ENCODE measurements at regions not wholly inside any gene's neighbourhood (a gene's known extent, or its start where the extent isn't known, plus 50 kb on each side); places are given as distances from the start of the nearest gene placed in this dataset.
"Not testable (repeated sequence)": the region's sequence is repeated elsewhere in the genome, so short reads cannot be mapped to it uniquely, and the experiment has no call there.

- DNase-seq, result no peak
Observed at GRCh38 chr21:35982717-35983116, 77.6 kb downstream of the SETD4 start.

DNA sequence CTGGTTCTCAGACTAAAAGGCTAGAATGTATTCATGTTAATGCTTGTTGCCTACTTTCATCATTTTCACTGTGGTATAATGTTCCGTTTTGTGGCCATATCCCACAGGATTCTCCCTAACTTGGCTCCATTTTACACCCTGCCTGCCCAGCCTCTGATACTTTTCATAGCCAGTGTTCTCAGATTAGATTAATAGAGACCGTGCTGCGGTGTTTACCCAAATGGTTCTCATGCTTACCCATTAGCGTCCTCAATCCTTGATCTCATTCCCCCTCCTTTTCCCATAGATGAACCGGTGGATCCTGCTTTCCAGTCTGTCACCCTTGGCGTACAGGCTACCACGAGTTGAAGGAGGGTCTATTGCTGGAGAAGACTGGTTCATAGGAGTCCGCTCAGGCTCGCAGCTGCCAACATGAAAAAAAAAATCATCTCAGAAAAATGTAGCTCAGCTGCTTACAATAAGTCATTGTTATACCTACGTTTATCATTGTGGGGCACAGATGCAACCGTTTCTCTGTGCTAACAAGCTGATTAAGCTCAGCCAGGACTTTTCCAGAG lies 78.7 kb downstream of the SETD4 start:
- no peak for DNase-seq

DNA sequence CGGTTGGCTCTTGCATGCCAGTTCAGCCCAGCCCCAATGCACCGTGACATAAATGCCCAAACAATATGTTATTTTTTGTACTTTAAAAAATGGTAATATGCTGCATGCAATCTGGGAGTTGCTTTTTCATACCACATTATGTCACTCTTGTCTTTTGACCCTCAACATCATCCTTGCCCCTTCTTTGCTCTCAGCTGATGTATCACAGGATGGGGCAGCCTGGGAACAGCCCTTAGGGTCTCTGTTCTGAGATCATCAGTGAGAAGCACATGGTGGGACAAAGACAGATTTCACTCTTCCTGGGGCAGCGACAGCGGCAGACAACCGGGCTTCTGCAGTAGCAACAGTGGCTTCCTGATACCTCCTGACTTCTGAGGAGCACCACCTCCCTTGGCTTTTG lies 79.5 kb downstream of the SETD4 start:
- no peak for DNase-seq

- not testable (repeated sequence) for DNase-seq
Observed at GRCh38 chr21:35977860-35978259, 82.5 kb downstream of the SETD4 start.

DNA sequence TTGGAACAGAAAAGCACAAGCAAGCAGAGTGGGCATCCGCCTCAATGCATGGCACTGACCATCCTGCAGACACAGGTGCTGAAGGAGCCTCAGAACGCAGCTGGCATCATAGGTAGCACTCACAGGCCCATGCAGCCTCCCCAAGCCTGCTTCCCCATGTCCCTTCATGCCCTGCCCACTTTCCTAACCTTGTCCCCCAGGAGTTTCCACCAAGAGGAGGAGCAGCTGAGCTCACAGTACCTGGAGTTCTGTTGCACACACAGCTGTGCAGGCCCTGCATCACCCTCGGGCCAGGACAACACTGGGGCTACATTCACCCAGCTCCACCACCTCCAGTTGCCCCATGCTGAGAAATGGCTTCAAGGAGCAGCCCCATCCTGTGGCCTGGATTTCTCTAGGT lies 83.4 kb downstream of the SETD4 start:
- DNase-seq, result no peak

GRCh38 chr21:35976481-35976880 lies 83.8 kb downstream of the SETD4 start:
- no peak for DNase-seq

GRCh38 chr21:35974775-35975174 lies 85.6 kb downstream of the SETD4 start:
- DNase-seq, result no peak

DNA sequence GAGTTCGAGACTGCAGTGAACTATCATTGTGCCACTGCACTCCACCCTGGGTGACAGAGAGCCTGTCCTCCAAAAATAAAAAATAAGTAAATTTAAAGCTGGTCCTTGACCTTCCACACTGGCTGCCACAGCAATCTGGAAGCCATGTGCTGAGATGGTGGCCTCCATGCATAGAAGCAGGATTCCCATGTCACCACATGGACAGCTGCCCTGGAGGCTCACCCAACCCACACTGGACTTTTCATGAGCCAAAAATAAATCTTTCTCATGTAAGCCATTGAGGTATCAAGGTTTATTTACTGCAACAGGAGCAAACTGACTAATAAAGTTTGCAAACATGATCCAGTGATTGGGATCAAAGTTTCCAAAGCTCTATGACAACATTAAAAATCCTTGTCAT lies 88.5 kb downstream of the SETD4 start:
- no peak for DNase-seq

DNA sequence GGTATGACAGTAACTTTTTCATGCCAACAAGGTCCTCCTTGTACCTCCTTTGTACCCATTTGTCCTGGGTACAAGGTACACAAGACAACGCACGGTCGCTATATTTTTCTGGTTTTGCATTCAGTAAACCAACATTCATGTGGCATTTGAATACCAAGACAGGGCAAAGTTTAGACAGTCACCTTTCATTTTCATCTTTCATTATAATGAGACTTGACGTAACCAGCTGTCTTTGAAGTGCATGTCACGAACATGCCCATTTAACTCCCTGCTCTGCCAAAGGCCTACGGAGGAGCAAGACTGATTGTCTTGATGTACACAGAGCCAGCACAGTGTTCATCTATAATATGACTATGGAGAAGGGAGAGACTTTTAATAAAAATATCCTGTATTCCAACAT lies 91.0 kb downstream of the SETD4 start:
- no peak for DNase-seq

DNA sequence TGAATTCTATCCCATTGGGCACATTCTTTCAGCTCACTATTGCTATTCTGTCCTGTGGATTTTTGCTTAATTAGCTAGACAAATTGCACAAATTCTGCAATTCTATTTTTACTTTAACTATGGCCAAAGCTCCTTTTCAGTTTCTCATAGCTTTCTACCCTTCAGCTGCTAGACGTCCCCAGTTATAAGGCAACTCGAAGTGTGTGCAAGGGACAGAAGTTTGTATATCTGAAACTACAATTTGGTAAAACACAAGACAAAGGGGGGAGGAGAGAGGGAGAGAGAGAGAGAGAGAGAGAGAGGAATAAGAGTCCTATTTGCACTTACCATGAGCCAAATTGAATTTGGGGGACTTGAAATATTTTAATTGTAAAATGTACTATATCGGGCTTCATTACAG lies 91.8 kb downstream of the SETD4 start:
- no peak for DNase-seq

- no peak for DNase-seq
Observed at GRCh38 chr21:35965699-35966098, 94.6 kb downstream of the SETD4 start.

DNA sequence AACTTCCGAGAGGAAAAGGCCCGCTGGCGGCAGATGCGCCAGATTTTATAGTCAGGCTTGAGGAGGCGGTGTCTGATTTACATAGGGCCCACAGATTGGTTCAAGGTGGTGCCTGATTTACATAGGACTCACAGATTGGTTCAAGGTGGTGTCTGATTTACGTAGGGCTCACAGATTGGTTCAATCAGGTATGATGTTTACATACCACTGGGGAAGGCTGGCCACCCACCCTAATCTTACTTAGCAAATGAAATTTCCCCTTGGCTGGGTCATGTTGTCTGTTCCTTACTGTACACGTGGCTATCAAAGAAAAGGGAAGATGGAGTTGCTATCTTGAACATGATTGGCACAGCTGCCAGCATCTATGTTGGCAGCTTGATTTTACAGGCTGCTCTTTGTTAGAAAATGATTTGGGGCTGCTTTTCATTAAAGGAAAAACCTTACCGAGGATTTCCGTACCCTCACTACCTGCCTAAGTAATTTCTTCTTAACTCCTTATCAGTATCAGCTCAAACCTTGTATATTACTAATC lies 96.3 kb downstream of the SETD4 start:
- no peak for DNase-seq

GRCh38 chr21:35962917-35963316 lies 97.4 kb downstream of the SETD4 start:
- DNase-seq, result no peak

DNA sequence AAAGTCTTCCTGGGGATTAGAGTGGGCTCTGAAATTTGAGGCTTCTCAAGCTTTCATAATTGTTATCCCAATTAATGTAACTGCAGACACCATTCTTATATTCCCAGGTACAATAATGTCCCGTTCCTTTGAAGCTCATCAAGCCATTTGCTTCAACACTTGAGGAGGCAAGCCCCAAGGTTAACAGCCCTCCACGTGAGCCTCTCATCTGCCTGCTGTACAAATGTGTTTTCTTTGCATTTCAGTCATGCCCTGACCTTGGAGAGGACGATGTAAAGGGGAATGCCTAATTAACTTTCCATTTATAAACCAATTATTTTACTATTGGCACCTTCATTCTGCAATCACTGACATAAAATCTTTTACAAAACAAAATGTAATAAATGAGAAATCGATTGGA lies 106.3 kb downstream of the SETD4 start:
- no peak for DNase-seq

DNA sequence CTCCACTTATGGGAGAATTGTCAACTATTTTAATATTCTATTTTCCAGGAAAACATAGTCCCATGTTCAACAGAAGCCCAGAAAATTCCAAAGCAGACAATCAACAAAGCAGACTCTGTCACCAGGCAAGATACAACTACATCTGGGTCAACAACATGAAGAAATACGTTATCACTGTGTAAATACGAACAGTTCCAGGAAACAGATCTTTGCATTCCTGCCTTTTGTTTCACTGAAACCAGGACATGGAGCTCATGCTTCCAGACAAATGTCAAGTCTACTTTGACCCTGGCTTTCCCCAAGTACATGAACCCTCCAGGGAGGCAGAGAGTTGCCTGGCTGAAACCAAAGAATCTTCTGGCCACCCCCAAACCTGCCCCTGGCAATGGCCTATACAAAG lies 106.7 kb downstream of the SETD4 start:
- no peak for DNase-seq

- no peak for DNase-seq
Observed at GRCh38 chr21:35952651-35953340, 107.5 kb downstream of the SETD4 start.

- no peak for DNase-seq
Observed at GRCh38 chr21:35948982-35949381, 111.3 kb downstream of the SETD4 start.

- DNase-seq, result no peak
Observed at GRCh38 chr21:35945089-35945671, 115.1 kb downstream of the SETD4 start.

DNA sequence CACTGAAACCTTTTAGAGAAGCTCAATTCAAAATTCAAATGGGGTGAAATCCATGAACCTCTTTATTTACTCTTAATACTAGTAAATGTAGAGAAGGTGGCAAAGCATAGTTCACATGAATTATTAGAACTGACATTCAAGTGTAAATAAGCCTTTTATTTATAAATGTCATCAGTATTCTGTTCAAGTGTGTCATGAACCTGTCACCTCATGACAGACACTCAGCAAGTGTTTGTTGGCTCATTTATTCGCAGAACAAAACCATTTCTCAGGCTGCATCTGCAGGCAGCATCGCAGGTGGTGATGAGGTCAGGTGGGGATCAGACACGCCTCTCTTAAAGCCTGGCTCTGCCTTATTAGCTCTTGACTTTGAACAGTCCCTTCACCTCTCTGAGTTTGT lies 116.6 kb downstream of the SETD4 start:
- no peak for DNase-seq

DNA sequence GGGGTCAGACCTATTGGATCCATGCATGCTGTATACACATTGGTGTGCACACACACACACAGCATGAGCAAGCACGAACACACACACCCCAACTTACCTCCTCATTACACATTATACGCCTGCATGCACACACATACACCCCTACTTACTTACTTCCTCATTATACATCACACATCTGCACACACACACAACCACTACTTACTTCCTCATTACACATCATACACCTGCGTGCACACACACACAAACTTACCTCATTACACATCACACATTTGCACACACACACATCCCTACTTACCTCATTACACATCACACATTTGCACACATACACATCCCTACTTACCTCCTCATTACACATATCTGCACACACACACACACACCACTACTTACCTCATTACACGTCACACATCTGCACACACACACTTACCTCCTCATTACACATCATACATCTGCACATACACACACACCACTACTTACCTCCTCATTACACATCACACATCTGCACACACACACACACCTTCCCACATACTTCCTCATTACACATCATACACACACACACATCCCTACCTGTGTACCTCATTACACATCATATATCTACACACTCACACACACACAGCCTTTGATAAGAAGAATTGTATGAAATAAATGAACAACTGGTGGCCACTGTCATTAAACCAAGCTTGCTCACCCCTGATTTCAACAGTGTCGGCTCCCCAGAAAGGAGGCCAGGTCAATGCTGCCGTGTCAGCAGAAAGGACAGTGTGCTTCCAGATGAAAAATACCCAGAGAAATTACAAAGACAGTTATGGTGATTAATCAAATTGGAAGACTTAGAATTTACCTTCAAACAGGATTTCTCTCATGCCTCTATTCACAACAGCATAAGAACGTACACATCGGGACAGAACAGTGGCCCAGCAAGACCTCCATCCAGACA lies 117.8 kb downstream of the SETD4 start:
- DNase-seq, result no peak

DNA sequence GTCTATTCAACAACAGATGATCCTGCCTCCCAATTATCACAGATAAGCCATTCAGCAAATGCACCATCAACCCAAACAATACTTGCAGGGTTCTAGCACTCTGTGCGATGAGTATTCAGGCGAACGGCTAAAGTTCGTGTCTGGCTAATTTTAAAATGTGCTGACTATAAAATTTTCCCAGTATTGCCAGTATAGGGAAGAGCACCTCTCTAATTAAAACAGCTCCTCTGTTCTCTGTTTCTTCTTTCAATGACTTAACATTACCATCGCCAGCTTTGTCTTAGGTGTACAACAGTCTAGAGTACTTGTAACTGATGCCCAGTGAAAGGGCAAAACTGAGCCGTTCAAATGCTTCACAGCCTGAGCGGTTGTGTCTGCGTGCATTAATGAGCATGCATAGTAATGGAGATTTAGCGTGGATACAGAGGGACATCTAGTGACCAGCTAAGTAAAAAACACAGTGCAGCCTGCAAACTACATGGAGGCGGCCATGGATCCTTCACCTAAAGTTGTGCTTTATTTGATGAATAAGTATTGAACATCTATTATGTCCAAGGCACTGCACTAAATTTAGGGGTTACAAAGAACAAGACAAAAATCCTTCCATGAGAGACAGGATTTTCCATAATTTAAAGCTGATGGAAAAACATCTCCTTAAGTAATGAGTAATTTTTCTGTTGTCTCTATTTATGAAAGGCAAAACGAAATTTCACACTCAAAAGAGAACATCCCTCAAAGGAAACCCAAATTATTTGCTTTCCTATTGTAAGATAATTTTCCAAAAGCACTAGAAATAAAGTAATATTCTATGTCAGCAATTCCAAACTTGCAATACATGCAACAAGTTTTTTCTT lies 120.0 kb downstream of the SETD4 start:
- no peak for DNase-seq

DNA sequence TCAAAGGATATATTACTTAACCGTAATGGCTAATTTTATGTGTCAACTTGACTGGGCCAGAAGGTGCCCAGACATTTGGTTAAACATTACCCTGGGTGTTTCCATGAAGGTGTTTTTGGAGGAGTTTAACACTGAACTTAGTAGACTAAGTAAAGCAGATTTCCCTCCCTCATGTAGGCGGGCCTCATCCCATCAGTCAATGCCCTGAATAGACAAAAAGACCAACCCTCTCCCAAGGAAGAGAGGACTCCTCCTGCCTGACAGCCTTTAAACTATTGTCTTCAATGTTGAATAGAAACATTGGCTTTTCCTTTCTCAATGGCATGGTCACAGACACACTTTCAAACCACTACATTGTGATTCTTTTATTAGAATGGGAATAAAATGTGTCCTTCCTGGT lies 121.9 kb downstream of the SETD4 start:
- DNase-seq, result no peak

Data from CD4-positive, alpha-beta T cell treated with Interleukin-6 for 4 hours (primary cell).